GM12878 (cell line): ENCODE measurements at regions not wholly inside any gene's neighbourhood (a gene's known extent, or its start where the extent isn't known, plus 50 kb on each side); places are given as distances from the start of the nearest gene placed in this dataset.

Experiments used
- BRCA1 ChIP-seq: IDR thresholded peaks from 2 replicates; pipeline ENCODE4 v1.6.1; 2011; ENCODE audit warnings: low read depth, low read length, improper control_type of control experiment
- CBX3 ChIP-seq: fragments of 200-600 bp; sonication (generic); IDR thresholded peaks from 2 replicates; pipeline ENCODE4 v1.6.1; 2016; ENCODE audit warnings: low read depth, borderline replicate concordance
- CHD1 ChIP-seq: IDR thresholded peaks from 2 replicates; pipeline ENCODE4 v1.6.1; 2012; ENCODE audit warnings: low read depth, low read length, improper control_type of control experiment
- CHD4 ChIP-seq: fragments of 200-600 bp; sonication (generic); IDR thresholded peaks from 2 replicates; pipeline ENCODE4 v1.6.1; 2016; ENCODE audit warnings: mild to moderate bottlenecking
- CREB1 ChIP-seq: IDR thresholded peaks from 2 replicates; pipeline ENCODE4 v1.6.1; 2012; ENCODE audit warnings: low read depth, mild to moderate bottlenecking, inconsistent platforms
- CTCF ChIP-seq, 3 experiments: IDR thresholded peaks in 2 of 3; conservative IDR thresholded peaks in 1 of 3; 2 replicates each; pipeline ENCODE4 v1.5.1; 2011; ENCODE audit warnings: low read depth in 3 of 3, low read length in 3 of 3, mild to moderate bottlenecking in 3 of 3, control low read depth in 2 of 3, moderate library complexity in 2 of 3, inconsistent platforms in 1 of 3, mixed read lengths in 1 of 3; ENCODE audit not compliant: control insufficient read depth in 2 of 3, insufficient read depth in 1 of 3; ENCODE audit errors: extremely low read depth in 1 of 3
- EP300 ChIP-seq, 2 experiments: fragments of 150-350 bp in 1 of 2; IDR thresholded peaks; 2 replicates each; pipeline ENCODE4 v1.6.1; 2011 to 2012; ENCODE audit warnings: low read depth in 2 of 2, low read length in 2 of 2, borderline replicate concordance in 1 of 2, improper control_type of control experiment in 1 of 2, inconsistent platforms in 1 of 2; ENCODE audit not compliant: control insufficient read depth in 1 of 2
- EZH2 ChIP-seq: IDR thresholded peaks from 2 replicates; pipeline ENCODE4 v1.6.1; 2012; ENCODE audit warnings: low read depth, mild to moderate bottlenecking, control low read depth, inconsistent platforms, low read length, borderline replicate concordance; ENCODE audit not compliant: control insufficient read depth
- NFYB ChIP-seq: IDR thresholded peaks from 2 replicates; pipeline ENCODE4 v1.6.1; 2011; ENCODE audit warnings: low read depth, mild to moderate bottlenecking, low read length, improper control_type of control experiment, moderate library complexity; ENCODE audit not compliant: insufficient read depth
- RAD21 ChIP-seq: IDR thresholded peaks from 2 replicates; pipeline ENCODE4 v1.6.1; 2011; ENCODE audit warnings: mild to moderate bottlenecking, low read depth, low read length, moderate library complexity; ENCODE audit not compliant: insufficient read depth
- SRF ChIP-seq, 2 experiments: IDR thresholded peaks; 2 replicates each; pipeline ENCODE4 v1.6.1; 2011; ENCODE audit warnings: low read depth in 2 of 2, low read length in 2 of 2, mild to moderate bottlenecking in 1 of 2, moderate library complexity in 1 of 2
- USF1 ChIP-seq: IDR thresholded peaks from 2 replicates; pipeline ENCODE4 v1.6.1; 2011; ENCODE audit warnings: borderline replicate concordance, low read depth, mild to moderate bottlenecking, moderate library complexity, mixed read lengths, low read length; ENCODE audit not compliant: insufficient read depth; ENCODE audit errors: extremely low read length
- YY1 ChIP-seq: IDR thresholded peaks from 2 replicates; pipeline ENCODE4 v1.6.1; 2011; ENCODE audit warnings: low read depth, mild to moderate bottlenecking, low read length

- no peak for TF ChIP-seq BRCA1
- no peak for TF ChIP-seq EZH2
- TF ChIP-seq CBX3: no peak
- no peak for TF ChIP-seq USF1
- no peak for TF ChIP-seq CTCF (IDR thresholded peaks at IDR 0.05 in 2 of 3, conservative IDR thresholded peaks at IDR 0.05 in 1 of 3; ENCODE audit: control insufficient read depth in 2 of 3, extremely low read depth in 1 of 3, insufficient read depth in 1 of 3, low read depth in 3 of 3, low read length in 3 of 3)
- TF ChIP-seq EP300 (IDR thresholded peaks at IDR 0.05; ENCODE audit: borderline replicate concordance in 1 of 2, control insufficient read depth in 1 of 2, low read depth in 2 of 2, low read length in 2 of 2): no peak
- no peak for TF ChIP-seq SRF (IDR thresholded peaks at IDR 0.05; ENCODE audit: low read depth in 2 of 2, low read length in 2 of 2)
- no peak for TF ChIP-seq RAD21
- no peak for TF ChIP-seq YY1
- no peak for TF ChIP-seq CHD1
- no peak for TF ChIP-seq NFYB
- TF ChIP-seq CHD4: no peak
- TF ChIP-seq CREB1: no peak
Measured at GRCh38 chr2:204346906-204347305, 198.4 kb upstream of the PARD3B start.
